ENCODE measurements at regions not wholly inside any gene's neighbourhood (a gene's known extent, or its start where the extent isn't known, plus 50 kb on each side); places are given as distances from the start of the nearest gene placed in this dataset.

- no peak for TF ChIP-seq RXRA (IDR thresholded peaks at IDR 0.05)
- no peak for TF ChIP-seq GABPA (IDR thresholded peaks at IDR 0.05 in 1 of 2, conservative IDR thresholded peaks at IDR 0.05 in 1 of 2)
- no peak for TF ChIP-seq CTCF (IDR thresholded peaks at IDR 0.05; ENCODE audit: low read depth, low read length, missing input control)
- TF ChIP-seq REST (IDR thresholded peaks at IDR 0.05): no peak
- TF ChIP-seq RAD21 (IDR thresholded peaks at IDR 0.05): no peak
- TF ChIP-seq EGR1 (IDR thresholded peaks at IDR 0.05; ENCODE audit: low read depth in 2 of 2): no peak
- no peak for TF ChIP-seq HNF4G (IDR thresholded peaks at IDR 0.05)
- no peak for TF ChIP-seq ZBTB33 (IDR thresholded peaks at IDR 0.05)
Observed at GRCh38 chr13:95411428-95412040, 110.3 kb upstream of the ABCC4 start.

Data from liver (tissue), 3 donors.